ENCODE measurements at regions not wholly inside any gene's neighbourhood (a gene's known extent, or its start where the extent isn't known, plus 50 kb on each side); places are given as distances from the start of the nearest gene placed in this dataset.

DNA sequence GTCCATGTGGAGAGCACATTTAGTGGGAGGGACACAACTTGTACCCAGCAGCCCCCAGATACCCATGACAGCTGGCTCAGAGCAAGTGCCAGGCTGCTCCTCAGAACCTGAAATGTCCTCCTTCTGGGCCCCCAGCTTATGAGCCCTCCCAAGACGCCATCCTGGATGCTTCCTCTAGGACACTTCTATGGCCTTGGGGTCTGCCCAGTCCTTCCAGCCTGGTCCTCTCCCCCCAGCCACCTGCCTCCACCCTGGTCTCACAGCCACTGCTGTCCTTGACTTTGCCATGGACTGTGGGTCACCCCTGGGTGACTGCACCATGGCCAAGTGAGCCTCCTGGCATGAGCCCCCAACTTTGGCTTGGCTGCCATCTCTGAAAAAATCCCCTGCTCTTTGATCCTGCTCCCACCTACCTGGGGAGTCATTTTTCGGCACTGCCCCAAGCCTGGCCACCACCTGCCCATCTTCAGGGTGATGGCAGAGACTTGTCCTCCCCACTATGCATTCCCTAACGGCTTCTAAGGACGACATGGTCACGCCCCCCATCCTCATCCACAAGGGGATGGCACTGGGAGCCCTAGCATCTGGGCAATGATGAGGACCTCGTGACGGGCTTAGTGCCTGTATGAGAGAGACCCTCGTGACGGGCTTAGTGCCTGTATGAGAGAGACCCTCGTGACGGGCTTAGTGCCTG, 323.7 kb downstream of the TMEM121 start:
- TF ChIP-seq CTCF (IDR thresholded peaks at IDR 0.05) (no peak), POLR2A (IDR thresholded peaks at IDR 0.05) (no peak)
